ENCODE measurements at regions not wholly inside any gene's neighbourhood (a gene's known extent, or its start where the extent isn't known, plus 50 kb on each side); places are given as distances from the start of the nearest gene placed in this dataset.

- TF ChIP-seq CTCF (IDR thresholded peaks at IDR 0.05; ENCODE audit: borderline replicate concordance, insufficient read depth, low read depth, low read length): no peak
- H3K4me3 ChIP-seq (ENCODE audit: low read depth, low read length): no peak overlapping the region
Observed at GRCh38 chr5:163379298-163380155, 57.9 kb upstream of the CCNG1 start.

GRCh38 chr5:163381832-163382231 lies 55.6 kb upstream of the CCNG1 start:
- H3K4me3 ChIP-seq (ENCODE audit: low read depth, low read length): no peak overlapping the region
- TF ChIP-seq CTCF (IDR thresholded peaks at IDR 0.05; ENCODE audit: borderline replicate concordance, insufficient read depth, low read depth, low read length): no peak

- no peak overlapping the region for H3K4me3 ChIP-seq (ENCODE audit: low read depth, low read length)
- TF ChIP-seq CTCF (IDR thresholded peaks at IDR 0.05; ENCODE audit: borderline replicate concordance, insufficient read depth, low read depth, low read length): no peak
Observed at GRCh38 chr5:163383754-163384153, 53.6 kb upstream of the CCNG1 start.

GRCh38 chr5:163384669-163385068 lies 52.7 kb upstream of the CCNG1 start:
- H3K4me3 ChIP-seq (ENCODE audit: low read depth, low read length): no peak overlapping the region
- TF ChIP-seq CTCF (IDR thresholded peaks at IDR 0.05; ENCODE audit: borderline replicate concordance, insufficient read depth, low read depth, low read length): no peak

- no peak overlapping the region for H3K4me3 ChIP-seq (ENCODE audit: low read depth, low read length)
- TF ChIP-seq CTCF (IDR thresholded peaks at IDR 0.05; ENCODE audit: borderline replicate concordance, insufficient read depth, low read depth, low read length): no peak
Observed at GRCh38 chr5:163385271-163385670, 52.1 kb upstream of the CCNG1 start.

- TF ChIP-seq CTCF (IDR thresholded peaks at IDR 0.05; ENCODE audit: borderline replicate concordance, insufficient read depth, low read depth, low read length): no peak
- H3K4me3 ChIP-seq (ENCODE audit: low read depth, low read length): no peak overlapping the region
Observed at GRCh38 chr5:163385824-163386223, 51.6 kb upstream of the CCNG1 start.

- TF ChIP-seq CTCF (IDR thresholded peaks at IDR 0.05; ENCODE audit: borderline replicate concordance, insufficient read depth, low read depth, low read length): no peak
- H3K4me3 ChIP-seq (ENCODE audit: low read depth, low read length): no peak overlapping the region
Observed at GRCh38 chr5:163386352-163386751, 51.0 kb upstream of the CCNG1 start.

Data from GM12875 (cell line).